GM12874 (cell line): ENCODE measurements at regions not wholly inside any gene's neighbourhood (a gene's known extent, or its start where the extent isn't known, plus 50 kb on each side); places are given as distances from the start of the nearest gene placed in this dataset.

Experiments
- TF ChIP-seq, protein P1 (sequence below): IDR thresholded peaks from 2 replicates; pipeline ENCODE4 v1.5.1; 2011; ENCODE audit warnings: low read depth, mild to moderate bottlenecking, control low read depth, low read length, moderate library complexity; ENCODE audit not compliant: insufficient read depth

GRCh38 chr6:10465629-10466499 lies 51.0 kb upstream of the TFAP2A start:
- TF ChIP-seq, protein P1, sequence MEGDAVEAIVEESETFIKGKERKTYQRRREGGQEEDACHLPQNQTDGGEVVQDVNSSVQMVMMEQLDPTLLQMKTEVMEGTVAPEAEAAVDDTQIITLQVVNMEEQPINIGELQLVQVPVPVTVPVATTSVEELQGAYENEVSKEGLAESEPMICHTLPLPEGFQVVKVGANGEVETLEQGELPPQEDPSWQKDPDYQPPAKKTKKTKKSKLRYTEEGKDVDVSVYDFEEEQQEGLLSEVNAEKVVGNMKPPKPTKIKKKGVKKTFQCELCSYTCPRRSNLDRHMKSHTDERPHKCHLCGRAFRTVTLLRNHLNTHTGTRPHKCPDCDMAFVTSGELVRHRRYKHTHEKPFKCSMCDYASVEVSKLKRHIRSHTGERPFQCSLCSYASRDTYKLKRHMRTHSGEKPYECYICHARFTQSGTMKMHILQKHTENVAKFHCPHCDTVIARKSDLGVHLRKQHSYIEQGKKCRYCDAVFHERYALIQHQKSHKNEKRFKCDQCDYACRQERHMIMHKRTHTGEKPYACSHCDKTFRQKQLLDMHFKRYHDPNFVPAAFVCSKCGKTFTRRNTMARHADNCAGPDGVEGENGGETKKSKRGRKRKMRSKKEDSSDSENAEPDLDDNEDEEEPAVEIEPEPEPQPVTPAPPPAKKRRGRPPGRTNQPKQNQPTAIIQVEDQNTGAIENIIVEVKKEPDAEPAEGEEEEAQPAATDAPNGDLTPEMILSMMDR = peak; percentile 69
